Stimulated activated CD4-positive, alpha-beta T cell treated with anti-CD3 and anti-CD28 coated beads, Interleukin-1b, Interleukin-23, amount 100 ng/mL, for 48 hours (primary cell): ENCODE measurements at regions not wholly inside any gene's neighbourhood (a gene's known extent, or its start where the extent isn't known, plus 50 kb on each side); places are given as distances from the start of the nearest gene placed in this dataset.

Experiments used
- DNase-seq: peaks from one replicate; pipeline ENCODE4 v3.0.0-alpha.2; 2020

DNA sequence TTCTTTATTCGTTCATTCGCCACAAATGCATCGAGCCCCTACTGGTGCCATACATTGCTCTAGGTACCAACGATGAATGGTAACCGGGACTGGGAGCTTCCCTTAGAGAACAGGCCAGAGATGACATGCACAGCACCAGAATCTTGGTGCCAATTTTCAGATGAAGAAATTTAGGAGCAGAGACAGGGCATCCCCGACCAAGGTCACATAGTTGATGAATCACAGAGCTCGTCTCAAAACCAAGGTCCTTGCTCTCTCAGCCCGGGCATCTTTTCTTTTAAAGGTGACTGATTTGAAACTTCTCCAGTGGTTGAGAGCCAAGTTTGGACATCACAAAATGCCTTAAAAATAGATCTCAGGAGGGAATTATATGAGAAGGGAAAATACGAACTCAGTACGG is 73.2 kb upstream of the C16orf82 start:
- no peak for DNase-seq

DNA sequence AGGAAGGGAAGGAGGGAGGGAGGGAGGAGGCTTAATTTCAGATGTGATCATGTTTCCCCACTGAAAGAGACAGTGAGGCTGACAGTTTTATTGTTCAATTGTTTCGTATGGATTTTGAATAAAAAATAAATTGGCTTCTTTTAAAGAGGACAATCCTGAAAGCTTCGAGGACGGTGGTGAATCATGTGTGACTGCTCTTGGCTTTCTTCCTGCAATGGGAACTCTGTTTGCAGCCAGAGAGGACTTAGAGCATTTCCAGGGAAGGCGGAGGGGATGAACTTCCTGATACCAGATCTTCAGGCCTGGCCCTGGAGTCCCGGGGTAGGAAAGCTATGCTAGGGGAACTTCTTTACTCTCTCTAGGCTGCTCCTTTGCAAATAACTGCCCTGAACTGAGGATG is 72.8 kb upstream of the C16orf82 start:
- no peak for DNase-seq

DNA sequence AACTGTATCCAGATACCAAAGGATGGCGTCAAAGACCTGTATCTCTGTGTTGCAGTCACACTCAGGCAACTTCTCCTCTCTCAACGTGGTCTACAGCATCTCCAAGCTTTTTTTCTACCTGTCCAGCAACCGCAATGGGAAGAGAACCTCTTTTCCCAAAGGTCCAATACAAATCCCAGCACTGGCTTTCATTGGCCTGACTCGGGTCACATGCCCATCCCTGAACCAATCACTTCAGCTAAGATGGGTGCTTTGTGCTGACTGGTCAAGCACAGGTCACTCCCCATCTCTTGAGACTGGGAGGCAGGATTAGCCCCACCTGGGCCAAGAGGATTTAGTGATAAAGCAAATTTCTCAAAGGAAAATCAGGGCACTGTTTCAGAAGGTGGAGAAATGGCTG is 71.2 kb upstream of the C16orf82 start:
- DNase-seq: no peak

DNA sequence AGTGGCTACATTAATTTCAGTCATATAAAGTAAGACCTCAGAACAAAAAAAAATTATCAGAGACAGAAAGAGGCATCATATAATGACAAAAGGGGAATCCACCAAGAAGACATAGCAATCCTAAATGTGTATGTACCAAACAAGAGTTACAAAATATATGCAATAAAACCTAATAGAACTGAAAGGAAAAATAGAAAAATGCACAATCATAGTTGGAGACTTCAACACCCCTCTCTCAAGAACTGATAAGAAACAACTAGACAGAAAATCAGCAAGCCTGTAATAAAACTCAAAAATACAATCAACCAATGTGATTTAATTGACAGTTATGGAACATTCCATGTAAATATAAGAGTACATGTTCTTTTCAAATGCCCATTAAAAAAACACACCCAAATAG is 61.3 kb upstream of the C16orf82 start:
- no peak for DNase-seq
